ENCODE measurements at regions not wholly inside any gene's neighbourhood (a gene's known extent, or its start where the extent isn't known, plus 50 kb on each side); places are given as distances from the start of the nearest gene placed in this dataset.

GRCh38 chr6:3540253-3540820, 83.5 kb upstream of the SLC22A23 start:
- ATAC-seq (ENCODE audit: poor library complexity), result no peak
- no peak for TF ChIP-seq CTCF (IDR thresholded peaks at IDR 0.05)
- Histone ChIP-seq H3K36me3 (ENCODE audit: insufficient read depth, low read length) (no peaks in the 10 kb centered on the region), H3K4me3 (ENCODE audit: low read length) (no peak overlapping the region), H3K27me3 (ENCODE audit: control insufficient read depth in 1 of 2, insufficient read depth in 2 of 2, low read length in 2 of 2) (peaks cover 0 to 9% of the 10 kb centered on the region in 2 experiments), H3K9me3 (ENCODE audit: control insufficient read depth in 1 of 2, insufficient read depth in 1 of 2, low read length in 2 of 2) (no peaks in the 10 kb centered on the region), H3K27ac (ENCODE audit: low read depth in 1 of 2, low read length in 2 of 2) (no peak overlapping the region), H3K4me1 (ENCODE audit: insufficient read depth, low read length) (no peaks in the 10 kb centered on the region)
- H3K27ac Mint-ChIP-seq, result no peak overlapping the region
- DNase-seq, result no peak
- intact Hi-C loops (cut with DNase I, micrococcal nuclease), result no loop called here
- H3K4me3 Mint-ChIP-seq, result no peak overlapping the region
- ChIA-PET CTCF (no interaction called here), POLR2A (no interaction called here)
- no peaks in the 10 kb centered on the region for H3K36me3 Mint-ChIP-seq (ENCODE audit: low read depth)
- no peaks in the 10 kb centered on the region for H3K4me1 Mint-ChIP-seq (ENCODE audit: low read depth)
- no peaks in the 10 kb centered on the region for H3K9me3 Mint-ChIP-seq
- H3K27me3 Mint-ChIP-seq, result peaks cover 23% of the 10 kb centered on the region

- no peak for TF ChIP-seq CTCF (IDR thresholded peaks at IDR 0.05)
- no peak for DNase-seq
- H3K27ac Mint-ChIP-seq, result no peak overlapping the region
- H3K4me3 Mint-ChIP-seq, result no peak overlapping the region
- no peaks in the 10 kb centered on the region for H3K9me3 Mint-ChIP-seq
- no peak overlapping the region for H3K4me3 ChIP-seq (ENCODE audit: low read length)
- ChIA-PET CTCF (no interaction called here), POLR2A (no interaction called here)
- H3K9me3 ChIP-seq (ENCODE audit: control insufficient read depth in 1 of 2, insufficient read depth in 1 of 2, low read length in 2 of 2), result no peaks in the 10 kb centered on the region
- intact Hi-C loops (cut with DNase I, micrococcal nuclease), result no loop called here
- H3K27ac ChIP-seq (ENCODE audit: low read depth in 1 of 2, low read length in 2 of 2), result no peak overlapping the region
- no peaks in the 10 kb centered on the region for H3K4me1 Mint-ChIP-seq (ENCODE audit: low read depth)
- H3K27me3 Mint-ChIP-seq, result peaks cover 11% of the 10 kb centered on the region
- no peaks in the 10 kb centered on the region for H3K36me3 Mint-ChIP-seq (ENCODE audit: low read depth)
- H3K4me1 ChIP-seq (ENCODE audit: insufficient read depth, low read length), result no peaks in the 10 kb centered on the region
- H3K36me3 ChIP-seq (ENCODE audit: insufficient read depth, low read length), result no peaks in the 10 kb centered on the region
- no peak for ATAC-seq (ENCODE audit: poor library complexity)
- H3K27me3 ChIP-seq (ENCODE audit: control insufficient read depth in 1 of 2, insufficient read depth in 2 of 2, low read length in 2 of 2), result peaks cover 0 to 9% of the 10 kb centered on the region in 2 experiments
Measured at GRCh38 chr6:3538536-3538935, 81.7 kb upstream of the SLC22A23 start.

GRCh38 chr6:3536901-3537300, 80.1 kb upstream of the SLC22A23 start:
- no peak overlapping the region for H3K4me3 Mint-ChIP-seq
- no peaks in the 10 kb centered on the region for H3K9me3 Mint-ChIP-seq
- no peaks in the 10 kb centered on the region for H3K4me1 Mint-ChIP-seq (ENCODE audit: low read depth)
- H3K27ac Mint-ChIP-seq, result no peak overlapping the region
- Histone ChIP-seq H3K4me1 (ENCODE audit: insufficient read depth, low read length) (no peaks in the 10 kb centered on the region), H3K36me3 (ENCODE audit: insufficient read depth, low read length) (no peaks in the 10 kb centered on the region), H3K9me3 (ENCODE audit: control insufficient read depth in 1 of 2, insufficient read depth in 1 of 2, low read length in 2 of 2) (no peaks in the 10 kb centered on the region), H3K27ac (ENCODE audit: low read depth in 1 of 2, low read length in 2 of 2) (no peak overlapping the region), H3K4me3 (ENCODE audit: low read length) (no peak overlapping the region), H3K27me3 (ENCODE audit: control insufficient read depth in 1 of 2, insufficient read depth in 2 of 2, low read length in 2 of 2) (peaks cover 0 to 9% of the 10 kb centered on the region in 2 experiments)
- no peak for ATAC-seq (ENCODE audit: poor library complexity)
- no peaks in the 10 kb centered on the region for H3K36me3 Mint-ChIP-seq (ENCODE audit: low read depth)
- DNase-seq, result no peak
- H3K27me3 Mint-ChIP-seq, result peaks cover 9% of the 10 kb centered on the region
- ChIA-PET CTCF (no interaction called here), POLR2A (no interaction called here)
- no peak for TF ChIP-seq CTCF (IDR thresholded peaks at IDR 0.05)
- intact Hi-C loops (cut with DNase I, micrococcal nuclease), result no loop called here
